Chondrocyte (in vitro differentiated cells): ENCODE measurements at regions not wholly inside any gene's neighbourhood (a gene's known extent, or its start where the extent isn't known, plus 50 kb on each side); places are given as distances from the start of the nearest gene placed in this dataset.

ENCODE experiments used
- DNase-seq: peaks from one replicate; pipeline ENCODE4 v3.0.0; 2021; ENCODE audit warnings: mixed read lengths, low spot score
- H3K27ac Mint-ChIP-seq: one replicate; pipeline ENCODE4 v1.8.0; 2021; ENCODE audit warnings: mild to moderate bottlenecking, moderate library complexity, mixed read lengths; ENCODE audit not compliant: unreplicated experiment
- H3K27me3 Mint-ChIP-seq: 2 replicates; pipeline ENCODE4 v1.8.0; 2021; ENCODE audit warnings: low read depth, mixed read lengths
- H3K36me3 Mint-ChIP-seq: 2 replicates; pipeline ENCODE4 v1.8.0; 2021; ENCODE audit warnings: low read depth, mixed read lengths
- H3K4me1 Mint-ChIP-seq: 2 replicates; pipeline ENCODE4 v1.8.0; 2021; ENCODE audit warnings: low read depth, mild to moderate bottlenecking, mixed read lengths
- H3K4me3 Mint-ChIP-seq: one replicate; pipeline ENCODE4 v1.8.0; 2021; ENCODE audit warnings: mild to moderate bottlenecking, moderate library complexity, mixed read lengths; ENCODE audit not compliant: unreplicated experiment
- H3K9me3 Mint-ChIP-seq: 2 replicates; pipeline ENCODE4 v1.8.0; 2021; ENCODE audit warnings: low read depth, mixed read lengths
- CTCF ChIP-seq: fragments of 200-600 bp; sonication (generic); IDR thresholded peaks from 2 replicates; pipeline ENCODE4 v1.5.0; 2021; ENCODE audit warnings: antibody characterized with exemption, mild to moderate bottlenecking, moderate library complexity

DNA sequence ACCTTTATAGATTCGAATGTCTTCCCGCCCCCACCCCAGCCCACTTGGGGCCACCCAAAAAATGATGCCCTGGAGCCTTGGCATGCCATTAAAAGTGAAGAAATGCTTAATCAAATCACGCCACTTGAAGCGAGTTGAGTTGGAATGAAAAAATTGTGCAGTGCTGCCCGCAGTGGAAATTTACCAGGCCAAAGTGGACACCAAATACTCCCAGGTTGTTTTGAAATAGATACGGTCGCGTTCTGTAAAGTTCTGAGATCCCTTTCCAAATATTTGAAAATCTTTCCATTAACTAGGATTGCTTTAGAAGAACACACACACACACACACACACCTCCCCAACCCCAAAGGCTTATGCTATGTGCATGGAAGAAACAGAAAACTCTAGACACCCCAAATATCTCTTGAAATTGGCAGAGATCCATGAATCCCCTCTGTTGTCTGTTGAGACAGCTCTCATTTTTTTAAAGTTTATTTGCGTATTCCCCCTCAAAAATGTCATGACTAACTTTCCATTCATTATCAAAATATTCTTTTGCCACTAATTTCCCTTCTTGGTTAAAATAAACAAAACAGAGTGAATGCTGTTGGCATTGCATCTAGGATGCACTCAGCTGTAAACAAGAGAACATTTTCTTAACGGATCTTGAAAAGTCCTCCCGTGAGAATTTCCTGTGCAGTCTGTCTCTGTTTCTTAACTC is 142.3 kb upstream of the KCNE2 start:
- H3K36me3 Mint-ChIP-seq, result no peaks in the 10 kb centered on the region
- no peak for DNase-seq
- H3K4me3 Mint-ChIP-seq, result no peak overlapping the region
- TF ChIP-seq CTCF, result no peak
- no peak overlapping the region for H3K27ac Mint-ChIP-seq
- no peaks in the 10 kb centered on the region for H3K9me3 Mint-ChIP-seq
- H3K4me1 Mint-ChIP-seq, result peaks cover 6% of the 10 kb centered on the region
- no peaks in the 10 kb centered on the region for H3K27me3 Mint-ChIP-seq

- no peak for DNase-seq
- Mint-ChIP-seq H3K27ac (no peak overlapping the region), H3K27me3 (no peaks in the 10 kb centered on the region), H3K9me3 (no peaks in the 10 kb centered on the region), H3K4me3 (no peak overlapping the region), H3K36me3 (no peaks in the 10 kb centered on the region), H3K4me1 (peaks cover 5% of the 10 kb centered on the region)
- TF ChIP-seq CTCF, result no peak
Measured at GRCh38 chr21:34222031-34222335, 141.8 kb upstream of the KCNE2 start.

- no peak for TF ChIP-seq CTCF
- H3K4me1 Mint-ChIP-seq, result peaks cover 5% of the 10 kb centered on the region
- H3K36me3 Mint-ChIP-seq, result no peaks in the 10 kb centered on the region
- H3K4me3 Mint-ChIP-seq, result no peak overlapping the region
- no peaks in the 10 kb centered on the region for H3K27me3 Mint-ChIP-seq
- H3K27ac Mint-ChIP-seq, result no peak overlapping the region
- no peak for DNase-seq
- H3K9me3 Mint-ChIP-seq, result no peaks in the 10 kb centered on the region
Measured at GRCh38 chr21:34223376-34223775, 140.4 kb upstream of the KCNE2 start.

DNA sequence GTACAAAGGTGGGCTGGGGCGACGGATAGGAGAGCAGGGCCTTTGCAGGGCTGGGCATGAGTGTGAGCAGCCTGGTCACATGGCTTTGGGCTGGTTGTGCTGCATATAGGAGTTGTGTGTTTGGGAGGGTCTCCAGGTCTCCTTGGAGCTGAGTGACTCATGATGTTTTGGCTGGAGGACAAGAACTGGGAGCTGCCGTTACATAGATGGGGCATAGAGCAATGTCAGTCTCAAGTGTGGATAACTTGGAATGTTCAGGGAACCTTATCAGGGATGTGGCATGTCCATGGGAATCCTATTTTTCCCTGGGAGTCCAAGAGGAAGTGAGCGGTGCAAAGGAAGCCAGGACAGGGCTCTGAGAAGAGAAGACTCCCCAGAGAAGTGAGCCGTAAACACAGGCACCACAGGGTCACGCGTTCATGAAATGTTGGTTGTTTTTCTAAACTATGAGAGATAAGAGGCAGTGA is 136.4 kb upstream of the KCNE2 start:
- Mint-ChIP-seq H3K27ac (no peak overlapping the region), H3K36me3 (no peaks in the 10 kb centered on the region), H3K4me1 (no peaks in the 10 kb centered on the region), H3K27me3 (no peaks in the 10 kb centered on the region), H3K9me3 (no peaks in the 10 kb centered on the region), H3K4me3 (no peak overlapping the region)
- TF ChIP-seq CTCF, result no peak
- no peak for DNase-seq

DNA sequence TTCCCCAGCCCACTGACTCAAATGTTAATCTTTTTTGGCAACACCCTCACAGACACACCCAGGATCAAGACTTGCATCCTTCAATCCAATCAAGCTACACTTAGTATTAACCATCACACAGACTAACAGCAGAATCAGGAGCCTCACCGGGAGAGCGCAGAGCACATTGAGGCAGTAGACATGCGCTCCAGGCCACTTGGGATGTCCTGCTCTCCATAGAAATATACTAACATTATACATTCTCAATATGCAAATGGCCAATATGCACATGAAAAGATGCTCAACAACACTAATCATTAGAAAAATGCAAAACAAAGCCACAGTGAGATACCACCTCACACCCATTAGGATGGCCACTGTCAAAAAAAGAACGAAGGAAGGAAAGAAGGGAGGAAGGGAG is 135.0 kb upstream of the KCNE2 start:
- Mint-ChIP-seq H3K27me3 (no peaks in the 10 kb centered on the region), H3K4me1 (no peaks in the 10 kb centered on the region), H3K9me3 (no peaks in the 10 kb centered on the region), H3K27ac (no peak overlapping the region), H3K4me3 (no peak overlapping the region), H3K36me3 (no peaks in the 10 kb centered on the region)
- TF ChIP-seq CTCF, result no peak
- DNase-seq, result no peak
